Effector memory CD4-positive, alpha-beta T cell (primary cell): ENCODE measurements at regions not wholly inside any gene's neighbourhood (a gene's known extent, or its start where the extent isn't known, plus 50 kb on each side); places are given as distances from the start of the nearest gene placed in this dataset.

Source experiments
- DNase-seq, 3 donors: peaks; one replicate each; pipeline ENCODE4 v3.0.0-alpha.2; 2020
- H3K27ac ChIP-seq: 2 replicates; pipeline ENCODE4 v1.7.0; 2013; ENCODE audit warnings: mild to moderate bottlenecking, low read length, moderate library complexity; ENCODE audit not compliant: insufficient read depth, poor library complexity, severe bottlenecking
- H3K27me3 ChIP-seq: replicated peaks from 2 replicates; pipeline ENCODE4 v1.7.0; 2013; ENCODE audit warnings: mild to moderate bottlenecking, low read length; ENCODE audit not compliant: insufficient read depth, control insufficient read depth, poor library complexity, severe bottlenecking
- H3K36me3 ChIP-seq: 2 replicates; pipeline ENCODE4 v1.7.0; 2013; ENCODE audit warnings: mild to moderate bottlenecking, low read length, moderate library complexity; ENCODE audit not compliant: control insufficient read depth, insufficient read depth
- H3K4me1 ChIP-seq: 2 replicates; pipeline ENCODE4 v1.7.0; 2013; ENCODE audit warnings: low read length, mild to moderate bottlenecking; ENCODE audit not compliant: control insufficient read depth, insufficient read depth, poor library complexity, severe bottlenecking
- H3K4me3 ChIP-seq: 2 replicates; pipeline ENCODE4 v1.7.0; 2013; ENCODE audit warnings: low read length, low read depth, mild to moderate bottlenecking; ENCODE audit not compliant: insufficient read depth, poor library complexity, severe bottlenecking
- H3K9me3 ChIP-seq: 2 replicates; pipeline ENCODE4 v1.7.0; 2013; ENCODE audit warnings: mild to moderate bottlenecking, low read length, moderate library complexity; ENCODE audit not compliant: control insufficient read depth

DNA sequence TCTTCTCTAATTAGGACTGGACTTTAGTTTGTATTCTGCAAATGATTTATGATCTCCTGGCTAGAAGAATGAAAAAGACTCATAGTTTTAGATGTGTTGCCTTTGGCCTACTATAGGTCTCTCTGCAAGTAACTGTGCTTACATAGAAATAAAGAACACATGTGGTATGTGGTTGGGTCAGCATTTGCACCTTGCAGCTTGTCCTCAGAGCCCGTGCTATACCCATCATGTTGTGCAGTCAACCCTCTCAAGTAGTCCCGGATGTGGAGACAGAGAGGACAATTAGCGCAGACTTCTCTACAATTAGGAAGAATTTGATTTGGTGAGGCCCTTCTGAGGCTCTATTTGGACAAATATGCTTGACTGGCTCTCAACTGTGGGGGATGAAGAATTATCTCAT lies 203.7 kb upstream of the ITGA4 start:
- Histone ChIP-seq H3K4me1 (no peaks in the 10 kb centered on the region), H3K4me3 (no peak overlapping the region), H3K36me3 (no peaks in the 10 kb centered on the region), H3K27me3 (no peaks in the 10 kb centered on the region), H3K27ac (no peak overlapping the region), H3K9me3 (no peaks in the 10 kb centered on the region)
- no peak for DNase-seq

DNA sequence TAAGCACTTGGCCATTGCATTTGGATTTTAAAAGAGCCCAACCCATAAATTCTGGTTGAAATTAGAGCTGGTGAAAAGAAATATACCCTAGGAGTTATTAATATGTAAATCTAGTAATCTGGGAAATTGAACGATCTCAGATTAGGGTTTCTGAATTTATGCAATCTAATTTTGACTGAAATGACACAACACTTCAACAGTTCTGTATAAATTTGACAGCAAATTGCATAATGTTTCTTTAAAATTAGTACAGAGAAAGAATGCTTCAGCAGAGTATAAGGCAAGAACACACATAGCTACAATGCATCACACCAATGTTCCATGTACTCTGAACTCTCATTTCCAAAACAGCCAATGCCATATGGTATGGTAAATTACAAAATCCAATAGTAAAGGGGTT lies 201.5 kb upstream of the ITGA4 start:
- Histone ChIP-seq H3K4me1 (no peaks in the 10 kb centered on the region), H3K27ac (no peak overlapping the region), H3K9me3 (no peaks in the 10 kb centered on the region), H3K4me3 (no peak overlapping the region), H3K27me3 (no peaks in the 10 kb centered on the region), H3K36me3 (no peaks in the 10 kb centered on the region)
- no peak for DNase-seq

DNA sequence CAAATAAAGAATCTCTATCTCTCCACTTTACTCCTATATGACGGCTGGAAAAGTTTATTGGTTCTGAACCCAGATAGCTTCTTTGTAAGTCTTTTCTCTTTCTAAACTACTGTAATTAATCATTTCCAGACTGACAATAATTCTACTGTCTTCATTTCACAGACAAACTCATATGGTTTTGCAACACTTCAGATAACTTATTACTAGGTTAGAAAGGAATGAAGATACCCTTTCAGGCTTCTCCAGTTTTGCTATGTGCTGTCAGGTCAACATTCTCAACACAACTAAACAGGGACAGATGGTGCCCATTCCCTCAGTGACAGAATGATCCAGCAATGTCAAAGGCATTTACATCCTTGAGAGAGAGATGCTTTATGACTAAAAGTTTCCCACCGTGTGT lies 198.5 kb upstream of the ITGA4 start:
- no peak for DNase-seq
- no peak overlapping the region for H3K4me3 ChIP-seq
- H3K27me3 ChIP-seq: no peaks in the 10 kb centered on the region
- no peaks in the 10 kb centered on the region for H3K9me3 ChIP-seq
- H3K4me1 ChIP-seq: no peaks in the 10 kb centered on the region
- H3K36me3 ChIP-seq: no peaks in the 10 kb centered on the region
- H3K27ac ChIP-seq: no peak overlapping the region

DNA sequence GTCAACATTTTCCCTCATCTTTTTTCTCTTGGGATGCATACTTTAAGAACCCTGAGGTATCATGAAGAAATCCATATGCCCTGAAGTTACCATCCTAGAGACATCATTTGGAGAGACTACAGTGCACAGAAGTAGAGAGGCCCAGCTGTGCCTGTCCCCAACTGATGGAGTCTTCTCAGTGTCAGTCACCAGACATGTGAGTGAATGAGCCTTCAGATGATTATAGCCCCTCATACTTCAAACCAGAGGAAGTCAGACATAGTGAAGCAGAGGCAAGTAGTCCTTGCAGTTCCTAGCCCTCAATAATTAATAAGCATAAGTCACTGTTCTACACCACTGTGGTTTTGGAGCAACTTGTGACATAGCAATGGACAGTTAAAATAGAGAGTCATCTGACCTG lies 194.4 kb upstream of the ITGA4 start:
- no peak overlapping the region for H3K27ac ChIP-seq
- H3K4me1 ChIP-seq: no peaks in the 10 kb centered on the region
- H3K36me3 ChIP-seq: no peaks in the 10 kb centered on the region
- no peak overlapping the region for H3K4me3 ChIP-seq
- H3K9me3 ChIP-seq: no peaks in the 10 kb centered on the region
- DNase-seq: no peak
- H3K27me3 ChIP-seq: no peaks in the 10 kb centered on the region

DNA sequence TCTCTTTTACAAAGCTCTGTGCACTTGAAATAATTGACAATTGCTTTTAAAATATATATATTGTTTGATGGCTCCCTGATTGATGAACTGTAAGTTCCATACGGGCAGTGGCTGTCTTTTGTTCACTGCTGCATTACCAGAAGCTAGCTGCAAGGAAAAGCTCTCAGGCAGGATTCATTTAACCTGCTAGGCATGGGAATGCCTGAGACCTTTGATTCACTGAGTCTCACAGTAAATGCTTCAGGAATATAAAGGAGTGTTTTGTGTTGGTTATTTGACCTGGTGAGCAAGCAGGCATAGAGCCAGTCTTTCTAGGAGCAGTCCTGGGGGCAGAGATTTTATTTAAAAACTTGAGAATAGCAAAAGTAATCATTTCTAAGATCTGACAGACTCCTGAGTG lies 193.2 kb upstream of the ITGA4 start:
- no peak for DNase-seq
- Histone ChIP-seq H3K4me1 (no peaks in the 10 kb centered on the region), H3K27ac (no peak overlapping the region), H3K27me3 (no peaks in the 10 kb centered on the region), H3K36me3 (no peaks in the 10 kb centered on the region), H3K9me3 (no peaks in the 10 kb centered on the region), H3K4me3 (no peak overlapping the region)

DNA sequence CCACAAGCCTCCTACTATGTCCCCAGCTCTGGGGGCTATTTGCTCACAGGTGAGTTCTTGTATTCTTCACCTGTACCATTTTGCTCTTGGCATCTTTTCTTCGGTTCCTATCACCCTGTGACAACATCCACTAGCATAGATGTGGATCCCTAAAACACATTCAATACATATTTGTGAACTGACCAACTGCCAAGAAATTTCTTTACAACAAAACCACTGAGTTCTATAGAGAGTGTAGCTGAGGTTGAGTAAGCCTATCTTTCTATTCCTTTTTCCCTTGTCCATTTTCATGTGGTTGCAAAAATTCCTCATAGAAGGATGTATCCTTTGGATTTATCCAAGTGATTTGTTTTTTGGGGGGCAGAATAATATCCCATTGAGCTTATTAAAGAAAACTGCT lies 192.7 kb upstream of the ITGA4 start:
- H3K36me3 ChIP-seq: no peaks in the 10 kb centered on the region
- no peaks in the 10 kb centered on the region for H3K9me3 ChIP-seq
- H3K27ac ChIP-seq: no peak overlapping the region
- H3K27me3 ChIP-seq: no peaks in the 10 kb centered on the region
- DNase-seq: no peak
- no peaks in the 10 kb centered on the region for H3K4me1 ChIP-seq
- H3K4me3 ChIP-seq: no peak overlapping the region

DNA sequence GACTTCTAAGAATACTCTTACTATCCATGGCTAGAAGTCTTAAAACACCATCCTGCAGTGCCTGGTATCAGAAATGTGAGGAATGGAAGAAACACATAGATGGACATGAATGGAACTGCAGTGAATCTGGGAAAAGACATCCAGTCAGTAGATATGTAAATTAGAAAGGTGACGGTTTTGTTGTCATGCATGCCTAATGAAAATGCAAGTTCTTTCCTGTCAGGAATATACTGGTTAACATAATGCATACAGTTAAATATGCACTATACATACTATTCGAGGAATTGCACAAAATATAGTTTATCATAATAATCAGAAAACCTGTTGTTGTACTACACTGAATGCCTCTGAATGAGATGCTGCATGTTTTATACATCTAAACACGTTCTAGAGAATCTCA lies 190.6 kb upstream of the ITGA4 start:
- H3K27me3 ChIP-seq: no peaks in the 10 kb centered on the region
- no peaks in the 10 kb centered on the region for H3K4me1 ChIP-seq
- no peak overlapping the region for H3K4me3 ChIP-seq
- H3K27ac ChIP-seq: no peak overlapping the region
- no peak for DNase-seq
- H3K9me3 ChIP-seq: no peaks in the 10 kb centered on the region
- no peaks in the 10 kb centered on the region for H3K36me3 ChIP-seq

DNA sequence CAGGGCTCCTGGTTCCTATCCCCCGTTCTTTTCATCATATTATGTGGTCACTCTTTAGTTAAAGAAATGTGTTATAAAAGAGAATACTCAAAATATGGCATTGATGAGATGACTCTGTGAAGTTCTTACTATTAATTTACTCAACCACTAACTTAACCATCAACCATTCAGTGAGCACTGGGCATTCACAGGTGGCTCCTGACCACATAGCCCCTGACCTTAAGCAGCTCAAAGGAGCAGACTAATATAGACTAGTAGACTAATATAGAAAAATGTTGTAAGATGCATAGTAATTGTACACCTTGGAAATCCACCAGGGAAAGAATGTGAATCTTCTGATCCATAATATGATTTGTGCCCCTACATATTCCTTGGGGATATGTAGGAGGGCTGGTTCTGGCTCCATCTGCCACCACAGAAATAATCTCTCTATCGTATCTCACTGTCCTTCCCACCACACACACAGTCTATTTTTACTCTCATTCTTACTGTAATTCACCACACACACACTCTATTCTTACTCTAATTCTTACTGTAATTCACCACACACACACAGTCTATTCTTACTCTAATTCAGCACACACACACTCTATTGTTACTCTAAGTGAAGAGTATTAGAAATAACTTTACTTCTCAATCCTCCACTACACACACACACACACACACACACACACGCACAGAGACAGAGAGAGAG lies 188.9 kb upstream of the ITGA4 start:
- Histone ChIP-seq H3K27me3 (no peaks in the 10 kb centered on the region), H3K4me3 (no peak overlapping the region), H3K9me3 (no peaks in the 10 kb centered on the region), H3K4me1 (no peaks in the 10 kb centered on the region), H3K27ac (no peak overlapping the region), H3K36me3 (no peaks in the 10 kb centered on the region)
- DNase-seq: no peak

DNA sequence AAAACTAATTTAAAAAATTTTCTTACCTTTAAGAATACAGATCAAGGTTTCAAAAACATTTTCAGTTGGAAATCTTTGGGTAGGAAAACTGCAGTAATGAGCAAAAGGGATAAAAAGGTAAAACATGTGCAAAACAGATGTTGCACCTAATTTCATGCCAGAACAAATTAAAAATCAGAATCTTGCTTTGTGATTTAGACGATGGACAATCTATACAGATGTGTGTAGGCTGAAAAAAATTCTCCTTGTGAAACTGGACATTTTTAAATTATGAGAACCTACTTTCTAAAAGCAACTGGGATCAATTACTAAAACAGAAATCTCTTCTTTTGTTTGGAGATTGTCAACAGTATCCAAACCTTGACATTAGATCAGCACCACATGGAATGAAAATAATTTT lies 183.2 kb upstream of the ITGA4 start:
- no peak overlapping the region for H3K4me3 ChIP-seq
- H3K27me3 ChIP-seq: no peaks in the 10 kb centered on the region
- DNase-seq: no peak
- peaks cover 7% of the 10 kb centered on the region for H3K4me1 ChIP-seq
- H3K27ac ChIP-seq: no peak overlapping the region
- no peaks in the 10 kb centered on the region for H3K9me3 ChIP-seq
- no peaks in the 10 kb centered on the region for H3K36me3 ChIP-seq

DNA sequence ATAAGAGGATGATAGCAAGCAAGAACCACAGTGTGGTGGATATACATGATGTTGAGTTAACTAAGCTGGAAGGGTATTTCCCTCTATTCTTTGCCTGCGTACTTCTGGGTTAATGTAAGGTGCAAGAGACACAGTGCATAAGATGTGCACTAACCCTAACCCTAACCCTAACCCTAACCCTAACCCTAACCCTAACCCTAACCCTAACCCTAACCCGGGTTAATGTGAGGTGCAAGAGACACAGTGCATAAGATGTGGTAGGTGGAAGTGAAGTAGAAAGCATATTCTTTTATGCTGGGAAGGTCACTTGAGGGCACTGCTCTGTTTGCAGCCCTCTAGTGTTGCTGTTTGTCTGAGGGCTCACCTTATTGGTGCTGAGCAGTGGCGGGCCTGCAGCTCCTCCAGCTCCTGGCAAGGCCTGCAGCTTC lies 181.5 kb upstream of the ITGA4 start:
- no peaks in the 10 kb centered on the region for H3K36me3 ChIP-seq
- H3K4me3 ChIP-seq: no peak overlapping the region
- H3K4me1 ChIP-seq: peaks cover 9% of the 10 kb centered on the region
- no peak overlapping the region for H3K27ac ChIP-seq
- DNase-seq: no peak
- no peaks in the 10 kb centered on the region for H3K9me3 ChIP-seq
- H3K27me3 ChIP-seq: no peaks in the 10 kb centered on the region
